Stomach (tissue), 4 donors: ENCODE measurements at regions not wholly inside any gene's neighbourhood (a gene's known extent, or its start where the extent isn't known, plus 50 kb on each side); places are given as distances from the start of the nearest gene placed in this dataset.

Experiments used
- CTCF ChIP-seq, 7 experiments: fragments of 450-650 bp in 4 of 7; fragments of 200-600 bp in 3 of 7; sonication (generic) in 3 of 7; IDR thresholded peaks; one replicate each; pipeline ENCODE4 v1.5.1; 2016 to 2019; ENCODE audit warnings: antibody characterized with exemption in 7 of 7, control low read depth in 2 of 7, mild to moderate bottlenecking in 1 of 7
- EP300 ChIP-seq: sonication (generic); formaldehyde crosslinking; IDR thresholded peaks from one replicate; pipeline ENCODE4 v1.6.1; 2017; ENCODE audit warnings: antibody characterized with exemption
- POLR2A ChIP-seq, 4 donors: fragments of 450-650 bp; IDR thresholded peaks; one replicate each; pipeline ENCODE4 v1.6.1; 2016; ENCODE audit warnings: antibody characterized with exemption in 4 of 4, control low read depth in 2 of 4, mild to moderate bottlenecking in 1 of 4, moderate library complexity in 1 of 4
- POLR2AphosphoS5 ChIP-seq, 3 donors: sonication (generic); formaldehyde crosslinking; IDR thresholded peaks; one replicate each; pipeline ENCODE4 v1.6.1; 2016; ENCODE audit warnings: antibody characterized with exemption in 3 of 3

GRCh38 chr5:125202353-125202752 is 455.9 kb upstream of the ZNF608 start:
- TF ChIP-seq EP300 (no peak), CTCF (IDR thresholded peaks at IDR 0.05) (no peak), POLR2A (IDR thresholded peaks at IDR 0.05) (no peak), POLR2AphosphoS5 (IDR thresholded peaks at IDR 0.05) (no peak)
